NAMALWA (cell line): ENCODE measurements at regions not wholly inside any gene's neighbourhood (a gene's known extent, or its start where the extent isn't known, plus 50 kb on each side); places are given as distances from the start of the nearest gene placed in this dataset.
"Not testable (repeated sequence)": the region's sequence is repeated elsewhere in the genome, so short reads cannot be mapped to it uniquely, and the experiment has no call there.

Source experiments
- DNase-seq: peaks from one replicate; pipeline ENCODE4 v3.0.0-alpha.2; 2015; ENCODE audit warnings: low spot score

DNA sequence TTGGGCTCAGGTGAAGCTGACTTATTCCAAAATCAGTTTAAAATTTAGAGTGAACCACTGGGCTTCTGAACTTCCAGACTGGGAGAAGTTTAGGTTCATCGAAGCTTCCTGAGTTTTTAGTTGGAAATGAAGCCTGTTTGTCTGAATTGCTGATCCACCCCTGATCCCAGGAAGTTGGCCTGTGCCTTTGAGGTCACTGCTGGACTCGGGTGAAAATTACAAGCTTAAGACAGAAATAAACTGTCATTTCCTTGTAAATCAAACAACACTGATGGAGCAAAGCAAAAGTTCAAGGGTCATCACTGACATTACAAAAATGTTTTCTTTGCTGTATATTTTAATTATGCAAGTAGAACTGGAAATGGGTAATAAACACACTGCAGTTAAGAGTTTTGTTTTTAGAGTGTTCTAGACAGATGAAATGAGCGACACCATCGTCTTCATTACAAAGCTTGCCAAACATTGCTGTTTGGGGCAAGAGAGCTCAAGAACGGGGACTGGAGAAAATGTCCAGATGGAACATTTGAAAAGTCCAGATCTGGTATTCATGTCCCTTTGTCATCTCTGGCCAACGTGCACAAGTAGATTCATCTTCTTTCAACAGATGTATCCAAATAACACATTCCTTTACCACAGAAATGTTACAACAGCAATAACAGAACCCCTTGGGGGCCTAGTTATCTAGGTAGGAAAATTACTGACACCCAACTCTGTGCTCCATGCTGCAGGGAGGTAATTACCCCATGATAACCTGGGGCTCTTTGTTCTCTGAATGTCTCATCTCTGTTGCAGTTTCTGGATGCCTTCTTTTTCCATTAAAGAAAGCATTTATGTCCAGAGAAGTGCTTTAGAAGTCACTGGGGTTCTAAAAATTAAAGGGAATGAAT is 142.4 kb upstream of the ERCC6L2 start:
- no peak for DNase-seq

DNA sequence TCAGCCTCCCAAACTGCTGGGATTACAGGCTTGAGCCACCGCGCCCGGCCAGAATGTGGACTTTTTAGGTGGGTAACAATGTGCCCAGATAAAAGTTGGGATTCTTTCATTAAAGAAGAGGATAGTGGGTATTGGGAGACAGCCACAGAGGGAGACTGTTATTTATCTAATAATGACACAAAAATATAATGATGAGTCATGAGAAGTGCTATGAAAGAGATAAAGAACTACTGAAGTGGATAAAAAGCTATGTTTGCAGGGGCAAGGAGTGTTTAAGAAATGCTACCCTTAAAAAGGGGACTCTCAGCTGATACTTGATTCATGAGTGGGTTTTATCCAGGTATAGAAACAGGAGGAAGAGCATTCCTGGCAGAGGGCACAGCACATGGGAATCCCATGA is 143.6 kb upstream of the ERCC6L2 start:
- DNase-seq: no peak

DNA sequence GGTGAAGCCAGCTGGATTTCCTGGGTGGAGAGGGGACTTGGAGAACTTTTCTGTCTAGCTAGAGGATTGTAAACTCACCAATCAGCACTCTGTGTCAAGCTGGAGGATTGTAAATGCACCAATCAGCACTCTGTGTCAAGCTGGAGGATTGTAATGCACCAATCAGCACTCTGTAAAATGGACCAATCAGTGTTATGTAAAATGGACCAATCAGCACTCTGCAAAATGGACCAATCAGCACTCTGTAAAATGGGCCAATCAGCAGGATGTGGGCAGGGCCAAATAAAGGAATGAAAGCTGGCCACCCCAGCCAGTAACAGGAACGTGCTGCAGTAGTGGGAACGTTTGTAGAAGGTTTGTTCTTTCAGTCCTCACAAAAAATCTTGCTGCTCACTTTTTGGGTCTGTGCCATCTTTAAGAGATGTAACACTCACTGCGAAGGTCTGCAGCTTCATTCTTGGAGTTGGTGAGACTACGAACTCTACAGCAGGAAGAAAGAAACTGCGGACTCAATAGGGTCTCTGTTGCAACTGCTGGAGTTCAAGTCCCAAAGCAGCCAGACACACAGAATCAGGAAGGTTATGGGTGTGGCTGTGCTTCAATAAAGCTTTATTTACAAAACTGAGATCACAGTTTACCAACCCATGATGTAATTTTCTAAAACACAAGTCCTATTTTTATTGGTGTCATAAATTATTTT is 145.7 kb upstream of the ERCC6L2 start:
- peak; percentile 27 for DNase-seq

DNA sequence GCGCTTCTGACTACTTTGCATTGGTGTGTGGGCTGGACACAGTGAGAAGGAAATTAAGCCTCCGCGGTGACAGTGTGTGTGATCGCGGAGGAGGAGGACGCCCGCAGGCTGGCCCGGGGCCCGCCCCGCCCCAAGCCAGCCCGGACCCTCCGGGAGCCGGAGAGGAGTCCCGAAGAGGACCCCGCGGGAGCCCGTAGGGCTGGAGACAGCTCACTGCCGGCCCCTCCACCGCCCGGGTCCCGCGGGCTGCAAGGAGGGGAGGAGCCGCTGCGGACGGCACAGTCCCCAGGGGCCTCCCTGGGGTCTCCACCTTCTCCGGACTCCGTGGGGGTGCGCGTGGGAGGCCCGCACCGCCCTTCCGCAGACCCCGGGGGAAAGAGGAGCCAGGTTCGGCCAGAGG is 146.4 kb upstream of the ERCC6L2 start:
- DNase-seq: no peak

DNA sequence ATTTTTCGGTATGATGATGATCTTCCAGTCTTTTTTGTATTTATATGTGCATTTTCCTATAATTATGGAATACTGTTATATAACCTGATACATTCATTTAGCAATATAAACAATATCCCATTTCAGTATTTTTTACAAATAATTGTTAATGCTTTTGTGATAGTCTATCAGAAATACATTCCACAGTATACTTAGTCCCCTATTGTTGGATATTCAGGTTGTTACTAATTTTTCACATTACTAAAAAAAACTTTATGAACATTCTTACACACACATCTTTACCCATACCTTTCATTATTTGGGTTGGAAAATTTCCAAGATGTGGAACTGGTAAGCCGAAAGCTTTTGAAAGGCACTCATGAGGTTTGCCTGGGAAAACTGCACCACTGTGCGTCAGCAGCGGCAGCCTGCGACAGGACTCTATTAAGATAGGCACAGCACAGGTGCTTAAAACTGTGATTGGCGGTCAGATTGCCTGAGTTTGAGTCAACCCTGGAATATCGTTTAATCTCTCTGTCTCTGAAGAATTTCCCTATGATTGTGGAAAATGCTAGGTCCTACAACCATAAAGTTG is 147.5 kb upstream of the ERCC6L2 start:
- DNase-seq: no peak

DNA sequence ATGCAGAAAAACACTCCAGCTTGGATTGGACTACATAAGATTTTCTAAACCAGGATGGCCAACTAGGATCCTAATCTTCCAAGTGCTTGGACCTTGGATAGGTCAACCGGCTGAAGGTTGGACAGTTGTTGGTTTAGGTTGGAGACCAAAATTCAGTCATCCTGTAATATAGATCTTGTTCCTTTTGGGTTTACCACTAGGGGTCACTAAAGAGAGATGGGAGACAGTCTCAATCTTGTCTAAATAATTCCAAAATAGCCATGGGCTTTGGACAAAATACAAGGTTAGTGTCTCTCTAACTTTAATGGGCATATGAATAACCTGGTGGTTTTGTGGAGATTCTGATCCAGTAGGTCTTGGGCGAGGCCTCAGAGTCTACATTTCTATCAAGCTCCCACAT is 148.7 kb upstream of the ERCC6L2 start:
- DNase-seq: peak; percentile 62

DNA sequence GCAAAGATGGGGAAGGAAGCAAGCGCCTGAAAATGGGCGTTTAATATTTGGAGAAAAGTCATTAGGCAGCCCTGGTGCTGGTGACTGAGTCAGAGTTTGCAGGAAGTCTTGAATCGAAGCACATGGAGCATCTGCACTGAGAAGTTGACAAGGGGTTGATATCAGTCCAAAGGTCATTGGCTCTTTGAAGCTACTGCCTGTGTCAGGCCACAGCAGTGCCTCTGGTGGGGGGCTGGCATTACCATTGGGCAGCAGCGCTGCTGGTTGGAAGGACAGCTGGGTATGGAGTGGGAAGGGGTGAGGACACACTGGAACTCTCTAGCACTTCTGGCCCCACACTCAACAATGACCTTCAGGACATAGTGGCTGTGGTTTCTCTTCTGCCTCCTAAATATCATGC is 150.4 kb upstream of the ERCC6L2 start:
- DNase-seq: no peak

DNA sequence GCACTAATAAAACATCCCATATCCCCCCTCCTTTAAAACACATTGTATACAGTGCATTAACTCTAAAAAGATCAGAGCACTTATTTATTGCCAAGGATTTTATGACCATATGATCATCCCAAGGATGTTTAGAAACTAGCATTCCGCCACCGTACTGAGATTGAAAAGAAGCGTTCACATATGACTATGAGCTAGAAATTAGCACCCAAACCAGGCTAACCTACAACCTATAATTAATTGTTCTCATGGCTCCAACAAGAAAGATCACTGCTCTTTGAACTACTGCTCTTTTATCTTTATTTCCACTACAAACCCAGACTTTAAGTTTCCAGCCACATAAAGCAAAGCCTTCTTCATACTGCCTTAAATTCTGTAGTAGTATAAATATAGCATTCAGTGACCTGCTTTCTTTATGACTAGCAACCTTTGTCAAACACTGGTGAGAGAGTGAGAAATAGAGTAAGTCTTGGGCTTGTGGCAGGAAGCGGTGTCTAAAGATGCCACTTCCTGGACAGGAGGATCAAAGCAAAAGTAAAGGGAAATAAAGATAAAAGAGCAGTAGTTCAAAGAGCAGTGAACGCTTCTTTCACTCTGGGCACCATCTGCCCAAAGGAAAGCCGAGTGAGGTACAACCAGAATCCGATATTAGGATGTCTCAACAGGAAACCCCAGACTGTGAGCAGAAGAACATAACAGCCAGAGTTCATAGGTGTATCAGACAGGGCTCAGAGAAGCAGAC is 151.1 kb upstream of the ERCC6L2 start:
- peak; percentile 22 for DNase-seq

DNA sequence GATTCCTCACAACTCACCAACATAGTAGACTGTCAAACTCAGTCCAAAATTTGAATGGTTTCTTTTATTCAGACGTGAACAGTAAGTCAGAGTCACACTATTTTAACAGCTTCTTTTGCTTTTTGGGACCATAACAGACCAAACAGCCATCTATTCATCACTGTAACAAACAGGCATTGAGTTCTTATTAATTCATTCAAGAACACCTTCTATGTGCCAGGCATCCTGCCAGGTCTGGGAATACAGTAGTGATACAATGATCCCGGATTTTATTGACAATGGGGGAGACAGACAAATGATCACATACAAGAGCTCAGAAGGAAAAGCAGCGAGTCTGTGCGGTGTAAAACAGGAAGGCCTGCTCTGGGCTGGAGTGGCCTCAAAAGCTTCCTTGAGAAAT is 153.3 kb upstream of the ERCC6L2 start:
- no peak for DNase-seq

DNA sequence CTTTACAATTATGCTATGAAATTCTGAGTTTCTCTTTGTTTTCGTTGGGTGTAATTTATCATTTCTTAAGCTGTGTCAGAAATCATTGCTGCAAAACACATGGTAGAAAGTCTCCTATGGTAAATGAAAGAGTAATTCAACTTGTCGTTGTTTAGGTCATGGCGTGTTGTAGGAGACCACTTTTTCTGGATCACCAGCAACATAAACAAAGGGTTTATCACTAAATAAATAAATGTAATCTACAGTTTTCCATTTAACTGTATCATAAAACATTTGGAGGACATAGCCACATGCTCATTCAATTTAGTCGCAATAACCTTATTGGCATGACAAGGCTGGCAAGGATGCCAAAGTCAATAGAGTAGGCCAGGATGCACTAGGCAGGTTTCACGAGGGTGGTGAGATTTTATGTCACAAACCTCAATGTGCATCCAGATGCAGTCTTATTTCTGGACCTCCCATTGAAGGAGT is 154.4 kb upstream of the ERCC6L2 start:
- DNase-seq: no peak

DNA sequence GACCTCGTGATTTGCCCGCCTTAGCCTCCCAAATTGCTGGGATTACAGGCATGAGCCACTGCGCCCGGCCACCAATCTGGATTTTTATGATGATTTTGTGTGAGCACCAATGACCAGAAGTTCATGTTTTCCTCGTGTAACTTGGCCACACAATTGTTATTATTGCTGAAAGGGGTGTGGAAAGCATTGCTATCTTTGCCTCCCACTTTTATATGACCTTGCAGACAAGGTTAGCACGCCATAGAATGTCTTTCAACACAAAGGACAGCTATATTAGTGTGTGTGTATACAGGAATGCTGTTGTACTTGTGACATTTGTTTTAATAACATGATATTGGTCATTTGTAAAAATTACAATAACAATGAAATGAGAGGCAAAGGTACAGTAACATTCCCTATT is 155.0 kb upstream of the ERCC6L2 start:
- no peak for DNase-seq

DNA sequence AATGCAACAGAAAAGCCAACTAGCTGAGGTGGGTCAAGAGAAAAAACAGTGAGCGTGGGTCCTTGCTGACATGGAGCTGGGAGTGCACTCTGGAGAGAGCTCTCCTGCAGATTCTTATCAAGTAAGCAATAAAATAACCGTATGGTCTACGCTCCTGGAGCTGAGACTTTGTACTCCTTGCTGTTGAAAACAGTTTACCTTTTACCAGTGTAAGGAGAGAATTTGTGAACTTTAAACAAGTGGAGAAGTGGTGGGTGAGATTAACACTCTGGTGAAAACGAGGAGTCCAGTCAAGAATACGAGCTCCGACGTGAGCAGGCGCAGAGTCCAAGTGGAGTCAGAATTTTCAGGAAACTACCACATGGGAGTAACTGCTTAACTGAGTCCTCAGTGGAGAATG is 156.1 kb upstream of the ERCC6L2 start:
- no peak for DNase-seq

DNA sequence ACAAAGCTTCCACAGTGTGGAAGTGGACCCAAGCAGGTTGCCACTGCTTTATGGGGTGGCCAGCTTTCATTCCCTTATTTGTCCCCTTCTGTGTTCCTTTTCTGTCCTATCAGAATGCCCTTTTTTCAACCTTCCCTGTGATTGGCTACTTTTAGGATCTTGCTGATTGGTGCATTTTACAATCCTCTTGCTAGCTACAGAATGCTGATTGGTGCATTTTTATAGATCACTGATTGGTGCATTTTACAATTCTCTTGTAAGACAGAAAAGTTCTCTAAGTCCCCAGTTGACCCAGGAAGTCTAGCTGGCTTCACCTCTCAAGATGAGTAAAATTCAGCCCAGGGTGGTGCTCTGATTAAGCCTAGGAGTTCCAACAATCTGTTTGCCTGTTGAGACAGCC is 157.2 kb upstream of the ERCC6L2 start:
- no peak for DNase-seq

DNA sequence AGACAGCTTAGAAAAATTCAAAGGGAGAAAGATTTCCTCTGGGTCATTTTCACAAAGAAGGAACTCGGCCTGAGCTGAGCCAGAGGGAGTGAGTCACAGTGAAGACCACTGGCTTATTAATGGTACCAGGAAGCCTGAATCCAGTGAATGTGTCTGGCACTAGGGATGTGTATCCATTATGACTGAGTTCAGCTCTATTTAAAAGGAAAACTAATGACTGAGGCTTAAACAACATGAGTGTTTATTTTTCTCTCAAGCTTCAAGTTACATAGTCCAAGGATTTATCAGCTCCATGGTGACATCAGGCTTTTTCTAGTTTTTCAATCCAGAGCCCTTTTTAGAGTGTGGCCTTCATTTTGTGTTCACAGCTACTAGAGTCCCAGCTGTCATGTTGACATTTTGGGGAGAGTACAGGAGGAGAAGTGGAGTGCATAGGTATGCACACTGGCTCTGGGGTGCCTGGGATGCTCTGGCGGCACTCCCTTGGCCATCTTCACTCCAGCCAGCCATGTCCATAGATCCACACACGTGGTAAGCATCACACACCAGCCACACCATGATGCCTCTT is 159.5 kb upstream of the ERCC6L2 start:
- no peak for DNase-seq

DNA sequence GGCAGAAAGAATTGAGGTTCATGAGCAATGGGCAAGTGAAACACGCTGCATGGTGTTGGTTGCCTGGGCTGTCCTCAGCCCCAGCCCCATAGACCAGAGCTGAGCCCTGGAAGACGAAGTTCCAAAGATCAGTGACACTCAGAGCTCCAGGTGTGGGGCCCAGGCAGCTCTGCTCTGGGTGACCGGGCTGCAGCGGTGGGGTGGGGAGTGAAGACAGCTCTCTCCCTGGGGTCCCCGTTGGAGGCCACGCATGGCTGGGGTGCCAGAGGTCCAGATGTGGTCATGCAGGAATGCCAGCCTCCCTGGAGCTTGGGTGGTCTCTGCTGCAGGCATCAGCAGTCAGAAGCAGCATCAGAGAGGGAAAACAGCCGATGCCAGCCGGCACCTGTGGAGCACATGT is 165.0 kb upstream of the ERCC6L2 start:
- no peak for DNase-seq

DNA sequence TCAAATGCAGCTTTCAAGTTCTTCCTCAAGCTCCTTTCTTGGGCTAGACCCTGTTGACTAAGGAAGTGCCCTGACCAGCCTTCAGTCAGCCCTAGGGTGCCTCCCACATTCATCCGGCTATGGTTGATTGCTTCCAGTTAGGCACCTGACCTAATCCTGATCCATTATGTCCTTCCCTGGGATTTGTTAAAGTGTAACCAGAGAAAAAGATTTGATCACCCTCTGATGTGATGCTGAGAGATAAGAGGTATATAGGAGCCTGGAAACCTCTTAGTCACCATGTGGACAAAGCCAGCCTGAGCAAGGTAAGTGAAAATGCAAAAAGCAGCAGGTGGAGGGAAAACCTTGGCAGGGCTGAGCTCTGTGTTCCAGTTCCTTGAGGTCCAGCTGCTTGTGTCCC is 178.8 kb upstream of the ERCC6L2 start:
- no peak for DNase-seq

DNA sequence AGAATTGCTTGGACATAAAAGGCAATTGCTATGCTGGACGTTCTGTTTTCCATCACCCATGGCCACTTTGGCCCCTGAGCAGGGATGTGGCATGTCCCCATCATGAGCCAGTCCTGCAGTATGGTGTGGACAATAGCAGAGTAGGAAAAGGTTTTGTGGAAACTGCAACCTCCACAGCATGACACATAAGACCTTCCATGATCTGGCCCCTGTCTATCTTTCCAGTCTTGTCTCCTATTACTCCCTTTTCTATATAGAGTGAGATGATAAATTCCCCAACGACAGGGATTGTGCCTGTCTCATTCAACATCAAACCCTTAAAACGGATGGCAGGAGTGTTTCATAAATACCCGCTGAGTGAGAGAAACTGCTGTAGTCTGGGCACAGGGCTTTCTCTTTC is 174.7 kb upstream of the PTCH1 start:
- no peak for DNase-seq

DNA sequence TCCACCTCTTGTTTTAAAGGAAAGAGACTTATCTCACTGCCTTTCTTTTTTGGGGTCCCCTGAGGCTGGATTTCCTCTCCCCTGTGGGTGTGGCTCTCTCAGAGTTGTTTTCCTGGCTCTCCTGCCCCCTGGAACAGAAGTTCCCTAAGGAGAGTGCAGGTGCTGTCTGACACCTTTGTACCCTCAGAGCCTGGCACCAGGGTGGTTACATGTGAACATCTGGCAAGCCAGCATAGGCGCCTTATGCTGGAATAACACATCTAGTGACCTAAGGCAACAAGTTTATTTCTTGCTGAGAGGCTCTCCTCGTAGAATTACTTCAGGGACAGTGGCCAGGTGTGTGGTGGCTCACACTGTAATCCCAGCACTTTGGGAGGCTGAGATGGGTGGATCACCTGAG is 172.9 kb upstream of the PTCH1 start:
- no peak for DNase-seq

DNA sequence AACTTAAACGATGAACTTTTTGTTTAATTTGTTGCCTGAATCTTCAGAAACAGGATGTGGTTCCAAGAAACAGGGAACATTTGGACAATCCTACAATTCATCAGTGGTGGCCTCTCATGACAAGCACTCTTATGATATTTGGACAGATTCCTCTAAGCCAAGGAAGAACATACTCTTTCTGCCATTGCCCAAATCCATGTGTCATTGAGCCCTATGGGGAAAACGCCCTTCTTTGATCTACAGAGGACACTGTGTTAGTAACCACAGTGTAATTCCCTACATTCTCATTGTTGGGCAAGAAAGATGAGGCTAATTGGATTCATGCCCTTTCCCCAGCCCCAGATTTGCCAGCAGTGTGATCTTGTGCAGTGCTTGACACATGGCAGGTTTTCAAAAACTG is 167.7 kb upstream of the PTCH1 start:
- DNase-seq: no peak

DNA sequence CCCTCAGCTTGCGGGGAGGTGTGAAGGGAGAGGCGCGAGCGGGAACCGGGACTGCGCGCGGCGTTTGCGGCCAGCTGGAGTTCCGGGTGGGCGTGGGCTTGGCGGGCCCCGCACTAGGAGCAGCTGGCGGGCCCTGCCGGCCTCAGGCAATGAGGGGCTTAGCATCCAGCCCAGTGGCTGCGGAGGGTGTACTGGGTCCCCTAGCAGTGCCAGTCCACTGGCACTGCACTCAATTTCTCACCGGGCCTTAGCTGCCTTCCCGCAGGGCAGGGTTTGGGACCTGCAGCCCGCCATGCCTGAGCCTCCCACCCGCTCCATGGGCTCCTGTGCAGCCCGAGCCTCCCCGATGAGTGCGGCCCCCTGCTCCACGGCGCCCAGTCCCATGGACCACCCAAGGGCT is 163.5 kb upstream of the PTCH1 start:
- not testable (repeated sequence) for DNase-seq

DNA sequence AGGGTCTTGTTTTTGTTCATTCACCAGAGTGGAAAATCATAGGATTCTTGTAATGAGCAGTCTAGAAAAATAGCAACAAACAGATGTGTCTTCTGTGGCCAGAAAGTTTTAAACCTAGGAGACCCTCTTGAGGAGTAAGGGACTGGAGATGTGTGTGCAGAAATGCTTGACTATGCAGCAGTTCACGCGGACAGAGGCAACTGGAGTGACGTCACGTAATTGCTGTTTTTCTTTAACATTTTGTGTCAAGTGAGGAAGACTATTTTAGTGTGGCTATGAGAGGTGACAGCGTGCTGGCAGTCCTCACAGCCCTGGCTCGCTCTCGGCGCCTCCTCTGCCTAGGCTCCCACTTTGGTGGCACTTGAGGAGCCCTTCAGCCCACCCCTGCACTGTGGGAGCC is 163.1 kb upstream of the PTCH1 start:
- DNase-seq: no peak

DNA sequence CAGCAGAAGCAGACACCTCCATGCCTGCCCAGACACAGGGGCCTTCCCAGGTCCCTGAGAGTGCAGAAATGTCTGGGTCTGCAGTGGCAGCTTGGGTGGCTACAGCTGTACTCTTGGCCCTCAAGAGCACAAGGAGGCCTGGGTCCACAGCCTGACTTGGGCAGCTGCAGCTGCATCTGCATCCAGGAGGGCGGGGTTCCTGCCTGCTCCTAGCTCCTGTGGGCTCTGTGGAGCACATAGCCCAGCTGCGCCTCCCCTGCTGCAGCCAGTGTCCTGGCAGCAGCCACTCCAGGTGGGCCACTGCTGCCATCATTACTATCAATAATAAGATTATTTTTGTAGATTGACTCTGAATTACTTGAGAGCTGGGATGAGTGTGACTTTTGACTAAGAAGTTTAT is 162.0 kb upstream of the PTCH1 start:
- DNase-seq: no peak
